ENCODE measurements at regions not wholly inside any gene's neighbourhood (a gene's known extent, or its start where the extent isn't known, plus 50 kb on each side); places are given as distances from the start of the nearest gene placed in this dataset.

DNA sequence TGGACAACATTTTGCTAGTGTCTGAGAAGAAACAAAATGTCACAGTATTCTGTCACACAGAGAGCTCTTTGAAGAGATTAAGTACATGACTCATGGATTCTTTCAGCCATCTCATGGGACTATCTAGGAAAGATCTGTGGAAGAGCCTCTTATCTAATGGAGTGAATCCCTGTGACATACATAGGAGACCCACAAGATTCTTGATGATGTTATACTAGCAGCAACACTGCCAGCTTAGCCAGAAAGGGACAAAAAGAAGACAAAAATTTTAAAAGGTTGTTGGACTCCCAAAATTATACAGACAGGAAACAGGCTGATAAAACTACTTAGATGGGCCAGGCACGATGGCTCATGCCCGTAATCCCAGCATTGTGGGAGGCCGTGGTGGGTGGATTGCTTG lies 143.3 kb upstream of the MGAT5 start:
- DNase-seq (ENCODE audit: low spot score) = no peak

DNA sequence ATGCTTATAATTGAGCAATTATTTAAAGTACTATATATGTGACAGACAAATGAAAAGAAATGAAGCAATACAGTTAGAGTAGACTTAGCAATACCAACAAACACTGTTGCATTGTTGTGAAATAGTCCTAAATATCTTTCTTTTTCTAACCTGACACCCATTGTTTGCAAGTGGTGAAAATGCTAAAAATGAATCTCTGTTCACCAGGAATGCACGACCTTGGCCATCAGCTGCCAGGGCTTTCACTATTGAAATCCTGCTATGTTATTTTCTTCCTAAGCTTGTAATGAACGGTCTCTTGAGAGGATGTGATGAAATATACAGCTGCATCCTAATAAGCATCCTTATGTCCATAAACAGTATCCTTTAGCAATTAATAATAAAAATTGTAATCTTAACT lies 136.2 kb upstream of the MGAT5 start:
- no peak for DNase-seq (ENCODE audit: low spot score)

DNA sequence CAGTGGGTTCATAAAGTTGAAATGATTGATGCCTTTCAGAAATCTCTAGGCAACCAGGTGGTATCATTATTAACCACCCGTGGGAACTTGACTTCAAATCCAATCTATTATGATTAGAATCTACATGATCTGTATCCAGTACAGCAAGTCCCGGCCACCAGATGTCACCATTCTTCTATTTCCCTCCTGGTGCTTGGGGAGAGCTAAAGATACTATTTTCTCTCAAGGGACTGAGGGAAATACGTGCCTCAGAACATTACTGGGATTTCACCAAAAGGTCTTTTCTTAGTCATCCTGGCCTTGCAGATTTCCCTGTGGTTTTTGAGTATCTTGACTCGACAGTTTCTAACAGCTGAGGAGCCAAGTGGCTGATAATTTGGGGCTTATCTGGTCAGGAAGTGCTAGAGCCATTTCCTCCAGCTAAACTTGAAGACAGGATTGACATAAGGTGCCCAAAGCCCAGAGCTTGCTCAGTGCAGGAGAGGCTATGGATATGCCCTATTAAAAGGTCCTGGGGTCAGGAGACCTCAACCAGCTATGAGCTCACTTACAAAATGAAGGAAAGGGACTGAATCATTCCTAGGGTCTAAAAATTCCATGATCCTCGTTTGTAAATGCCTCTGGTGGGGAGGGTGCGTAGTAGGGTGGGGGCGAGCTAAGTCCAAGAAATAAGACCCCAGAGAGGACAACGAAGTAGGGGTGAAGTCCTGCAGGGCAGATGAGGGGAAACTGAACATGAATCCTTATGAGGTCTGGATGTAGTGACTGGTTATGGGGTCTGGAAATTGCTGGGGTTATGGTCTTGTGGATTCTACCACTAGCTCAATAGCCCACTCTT lies 135.4 kb upstream of the MGAT5 start:
- DNase-seq (ENCODE audit: low spot score) = no peak

DNA sequence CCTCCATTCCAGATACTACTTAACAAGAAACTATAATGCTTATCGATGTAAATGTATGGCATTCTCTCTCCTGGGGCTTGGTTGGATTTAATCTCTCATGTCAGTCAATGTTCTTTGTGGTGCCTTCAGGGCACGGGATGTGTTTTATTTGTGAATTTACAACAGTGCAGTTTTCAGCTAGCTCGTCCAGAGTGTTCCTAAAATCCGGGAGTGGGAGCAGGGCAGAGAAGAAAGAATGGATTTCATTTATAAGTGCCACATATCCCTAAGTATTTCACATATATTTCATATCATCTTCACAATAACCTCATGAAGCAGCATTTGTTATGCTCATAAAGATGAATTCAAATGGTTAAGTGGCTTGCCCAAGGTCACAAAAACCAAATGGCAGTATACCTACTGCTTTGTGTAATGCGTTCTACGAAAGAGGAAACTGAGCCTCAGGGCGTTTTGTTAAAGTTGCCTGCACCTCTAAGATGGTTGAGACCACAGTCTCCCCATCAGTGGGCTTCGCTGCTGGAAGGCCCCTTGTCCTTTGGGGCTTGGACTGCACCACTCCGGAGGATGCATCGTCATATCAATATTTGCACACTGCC lies 134.7 kb upstream of the MGAT5 start:
- DNase-seq (ENCODE audit: low spot score) = no peak

DNA sequence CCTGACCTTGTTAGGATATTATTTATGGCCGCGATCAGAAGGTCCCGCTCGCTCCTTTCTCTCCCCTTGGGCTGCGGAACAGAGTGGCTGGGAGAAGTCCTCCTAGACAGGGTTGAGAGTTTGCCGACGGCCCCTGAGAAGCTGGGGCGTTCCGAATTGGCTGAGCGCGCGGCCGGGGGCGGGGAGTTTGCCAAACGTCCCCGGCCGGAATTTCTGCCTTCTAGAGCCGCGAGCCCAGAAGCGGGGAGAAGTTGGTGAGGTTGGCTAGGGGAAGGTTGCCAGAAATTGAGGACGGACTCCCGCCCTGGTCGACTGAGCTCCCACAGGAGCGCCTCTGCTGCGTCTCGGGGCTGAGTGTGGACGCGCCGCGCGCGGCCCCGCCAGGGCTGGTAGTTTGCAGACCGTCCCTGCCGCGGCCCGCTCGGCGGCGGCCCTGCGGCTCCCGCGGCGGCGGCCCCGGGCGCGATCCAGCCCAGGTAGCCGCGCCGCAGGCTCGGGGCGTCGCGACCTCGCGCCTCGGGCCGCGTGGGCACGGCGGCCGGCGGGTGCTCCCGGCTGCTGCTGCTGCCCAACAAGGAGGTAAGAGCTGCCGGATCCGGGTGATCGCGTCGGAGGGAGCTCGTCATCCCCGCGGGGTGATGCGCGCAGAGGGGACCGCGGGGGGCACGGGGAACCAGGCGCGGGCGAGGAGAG lies 134.0 kb upstream of the MGAT5 start:
- peak; percentile 95 for DNase-seq (ENCODE audit: low spot score)

DNA sequence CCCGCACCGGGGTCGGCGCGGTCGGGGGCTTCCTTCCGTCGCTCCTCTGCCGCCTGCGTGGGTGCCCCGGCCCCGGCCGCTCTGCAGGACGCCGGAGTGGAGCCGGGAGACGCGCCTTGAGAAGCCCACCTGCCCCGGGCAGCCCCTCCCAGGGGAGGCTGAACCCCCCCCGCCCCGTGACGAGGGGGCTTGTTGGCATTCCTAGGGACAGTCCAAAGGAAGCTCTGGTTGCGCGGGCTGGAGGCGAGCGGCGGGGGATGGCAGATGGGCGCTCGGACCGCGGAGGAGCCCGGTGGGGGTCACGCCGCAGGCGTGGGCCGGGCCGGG lies 133.5 kb upstream of the MGAT5 start:
- DNase-seq (ENCODE audit: low spot score) = no peak

DNA sequence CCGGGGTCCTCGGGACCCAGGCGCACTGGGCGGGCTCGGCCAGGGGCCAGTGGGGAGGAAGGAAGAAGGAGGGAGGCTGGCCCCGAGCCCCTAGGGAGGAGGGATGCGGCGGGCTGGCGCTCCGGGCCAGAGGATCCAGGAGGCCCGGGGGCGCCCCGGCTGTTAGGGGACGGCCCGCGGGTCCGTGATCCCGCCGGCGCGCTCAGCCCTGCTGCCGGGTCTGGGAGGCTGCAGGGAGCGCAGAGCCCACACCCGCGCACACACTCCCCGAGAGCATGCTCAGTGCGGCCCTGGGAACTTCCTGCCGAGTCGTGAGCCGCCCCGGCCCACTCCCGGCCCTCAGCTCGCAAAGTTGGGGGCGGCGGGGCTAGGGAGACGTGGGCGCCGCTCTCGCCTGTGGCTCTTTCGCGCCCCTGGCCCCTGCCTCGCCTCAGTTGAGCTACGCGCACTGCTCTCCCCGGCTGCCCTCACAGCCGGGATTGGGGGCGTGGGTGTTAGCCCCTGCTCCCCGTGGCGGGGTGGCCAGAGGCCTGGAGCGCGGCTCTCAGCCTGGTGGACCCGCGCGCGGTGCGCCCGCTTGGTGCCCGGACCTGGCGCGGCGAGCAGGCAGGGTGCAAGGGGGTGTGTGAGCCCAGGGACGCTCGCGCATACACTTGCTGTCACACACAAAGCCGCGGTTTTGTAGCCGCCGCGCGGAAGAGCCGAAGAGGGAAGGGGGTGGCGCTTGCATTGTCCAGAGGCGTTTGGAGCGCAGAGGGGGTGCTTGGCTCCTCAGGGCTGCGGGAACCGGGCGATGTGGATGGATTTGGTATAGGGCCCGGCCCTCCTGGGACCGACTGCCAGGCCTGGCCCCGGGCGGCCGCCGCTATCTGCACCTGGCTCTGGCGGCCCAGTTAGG lies 132.9 kb upstream of the MGAT5 start:
- DNase-seq (ENCODE audit: low spot score) = no peak

DNA sequence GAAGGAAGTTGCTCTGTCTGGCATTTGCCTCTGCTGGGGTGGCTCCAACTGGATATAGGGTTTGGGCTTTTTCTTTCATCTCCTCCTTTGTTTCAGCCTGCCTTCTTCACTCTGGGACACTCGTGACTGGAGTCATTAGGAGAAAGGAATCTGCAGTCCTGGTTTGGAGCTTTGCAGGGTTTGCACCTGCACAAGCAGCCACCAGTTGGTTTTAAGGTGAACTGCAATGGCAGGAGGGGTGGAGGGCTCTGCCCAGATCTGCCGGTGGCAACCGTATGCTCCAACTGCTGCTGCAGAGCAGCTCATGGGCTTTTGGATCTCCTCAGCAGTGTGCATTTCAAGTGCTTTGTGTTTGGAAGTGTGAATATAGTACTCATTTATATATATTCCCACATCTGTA lies 131.3 kb upstream of the MGAT5 start:
- DNase-seq (ENCODE audit: low spot score) = no peak

DNA sequence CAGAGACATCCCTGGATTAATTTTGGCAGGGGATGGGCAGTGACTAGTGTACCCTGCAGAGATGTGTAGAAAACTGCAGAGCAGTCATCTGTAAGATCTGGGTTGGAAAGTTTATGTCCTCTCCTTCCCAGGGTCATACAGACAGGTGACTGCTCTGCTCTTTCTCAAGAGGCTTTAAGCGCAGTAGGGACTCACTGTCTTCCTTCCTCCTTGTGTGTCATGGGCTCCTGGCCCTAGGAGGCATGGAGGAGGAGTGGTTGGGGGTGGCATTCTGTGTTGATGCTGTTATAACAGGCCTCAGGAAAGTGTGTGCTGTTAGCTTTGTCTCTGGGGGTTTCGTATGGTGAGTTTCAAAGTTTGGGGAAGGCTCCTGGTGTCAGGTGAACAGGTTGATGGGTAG lies 130.5 kb upstream of the MGAT5 start:
- no peak for DNase-seq (ENCODE audit: low spot score)

DNA sequence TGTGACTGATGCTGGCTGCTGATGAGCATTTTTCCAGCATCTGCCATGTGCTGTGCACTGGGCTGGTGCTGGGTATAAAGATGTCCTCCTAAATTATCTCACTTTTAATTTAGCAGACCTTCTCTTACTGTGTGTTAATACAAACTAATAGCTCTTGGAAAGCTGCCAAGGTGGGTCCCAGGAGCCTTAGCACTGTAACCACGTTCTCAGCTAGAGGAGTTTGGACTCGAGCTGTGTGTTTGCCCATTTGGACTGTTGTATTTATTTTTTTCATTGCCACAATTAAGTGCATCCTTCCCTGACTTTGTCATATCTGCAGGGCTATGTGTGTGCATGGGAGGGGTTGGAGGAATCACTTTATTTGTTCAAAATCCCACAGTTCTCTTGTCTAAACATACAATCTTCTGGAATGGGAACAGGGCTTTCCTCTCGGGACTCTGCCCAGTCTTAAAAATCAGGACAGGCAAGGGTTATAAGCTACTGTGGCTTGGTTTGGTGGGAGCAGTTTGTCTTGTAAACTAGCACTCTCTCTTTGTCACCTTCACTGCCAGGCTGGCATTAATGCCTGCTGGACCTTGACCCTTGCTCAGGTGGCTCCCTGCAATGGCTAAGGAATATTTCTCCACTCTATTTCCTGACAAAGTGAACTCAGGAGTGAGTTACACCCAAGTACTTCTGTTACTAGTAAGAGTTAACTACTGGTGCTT lies 129.7 kb upstream of the MGAT5 start:
- DNase-seq (ENCODE audit: low spot score) = no peak

DNA sequence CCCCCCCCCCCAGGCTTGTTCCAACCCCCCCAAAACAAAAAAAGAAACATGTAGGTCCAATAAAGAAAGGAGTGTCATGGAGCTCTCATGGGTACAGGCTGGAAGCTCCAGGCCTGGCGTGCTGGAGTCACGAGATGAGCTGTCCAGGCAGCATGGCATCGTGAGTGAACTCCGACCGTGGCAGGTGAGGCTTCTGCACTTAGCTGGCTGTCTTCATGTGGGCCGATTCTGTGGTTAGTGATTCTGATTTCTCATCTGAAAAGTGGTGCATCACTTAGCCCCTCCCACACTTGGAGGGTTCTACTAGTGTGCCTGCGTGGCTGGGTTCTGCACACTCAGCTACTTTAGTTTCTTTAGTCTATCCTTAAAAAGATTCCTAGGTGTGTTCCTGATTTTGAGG lies 126.4 kb upstream of the MGAT5 start:
- no peak for DNase-seq (ENCODE audit: low spot score)

DNA sequence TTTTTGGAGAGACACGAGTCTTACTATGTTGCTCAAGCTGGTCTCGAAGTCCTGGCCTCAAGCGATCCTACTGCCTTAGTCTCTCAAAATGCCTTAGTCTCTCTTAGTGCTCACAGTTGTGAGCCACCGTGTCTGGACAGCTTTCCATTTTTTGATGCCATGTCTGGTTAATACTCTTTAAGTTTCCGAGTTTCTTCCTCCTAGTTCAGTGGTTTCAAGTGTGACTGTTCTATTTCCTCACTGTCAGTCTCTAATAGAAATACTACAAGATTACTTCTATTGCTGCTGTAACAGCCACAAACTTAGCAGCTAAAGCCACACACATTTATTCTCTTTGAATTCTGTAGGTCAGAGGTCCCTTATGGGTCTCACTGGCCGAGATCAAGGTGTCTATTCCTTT lies 125.1 kb upstream of the MGAT5 start:
- DNase-seq (ENCODE audit: low spot score) = no peak

DNA sequence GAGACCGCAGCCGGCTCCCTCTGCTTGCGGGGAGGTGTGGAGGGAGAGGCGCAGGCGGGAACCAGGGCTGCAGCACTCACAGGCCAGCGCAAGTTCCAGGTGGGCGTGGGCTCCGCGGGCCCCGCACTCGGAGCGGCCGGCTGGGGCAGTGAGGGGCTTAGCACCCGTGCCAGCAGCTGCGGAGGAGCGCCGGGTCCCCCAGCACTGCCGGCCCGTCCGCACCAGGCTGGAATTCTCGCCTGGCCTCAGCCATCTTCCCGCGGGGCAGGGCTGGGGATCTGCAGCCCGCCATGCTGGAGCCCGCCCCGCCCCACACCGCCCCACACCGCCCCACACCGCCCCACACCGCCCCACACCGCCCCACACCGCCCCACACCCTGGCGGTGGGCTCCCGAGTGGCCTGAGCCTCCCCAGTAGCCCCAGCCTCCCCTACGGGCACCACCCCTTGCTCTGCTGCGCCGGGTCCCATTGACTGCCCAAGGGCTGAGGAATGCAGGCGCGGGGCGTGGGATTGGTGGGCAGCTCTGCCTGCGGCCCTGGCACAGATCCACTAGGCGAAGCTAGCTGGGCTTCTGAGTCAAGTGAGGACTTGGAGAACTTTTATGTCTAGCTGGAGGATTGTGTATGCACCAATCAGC lies 123.9 kb upstream of the MGAT5 start:
- no peak for DNase-seq (ENCODE audit: low spot score)

DNA sequence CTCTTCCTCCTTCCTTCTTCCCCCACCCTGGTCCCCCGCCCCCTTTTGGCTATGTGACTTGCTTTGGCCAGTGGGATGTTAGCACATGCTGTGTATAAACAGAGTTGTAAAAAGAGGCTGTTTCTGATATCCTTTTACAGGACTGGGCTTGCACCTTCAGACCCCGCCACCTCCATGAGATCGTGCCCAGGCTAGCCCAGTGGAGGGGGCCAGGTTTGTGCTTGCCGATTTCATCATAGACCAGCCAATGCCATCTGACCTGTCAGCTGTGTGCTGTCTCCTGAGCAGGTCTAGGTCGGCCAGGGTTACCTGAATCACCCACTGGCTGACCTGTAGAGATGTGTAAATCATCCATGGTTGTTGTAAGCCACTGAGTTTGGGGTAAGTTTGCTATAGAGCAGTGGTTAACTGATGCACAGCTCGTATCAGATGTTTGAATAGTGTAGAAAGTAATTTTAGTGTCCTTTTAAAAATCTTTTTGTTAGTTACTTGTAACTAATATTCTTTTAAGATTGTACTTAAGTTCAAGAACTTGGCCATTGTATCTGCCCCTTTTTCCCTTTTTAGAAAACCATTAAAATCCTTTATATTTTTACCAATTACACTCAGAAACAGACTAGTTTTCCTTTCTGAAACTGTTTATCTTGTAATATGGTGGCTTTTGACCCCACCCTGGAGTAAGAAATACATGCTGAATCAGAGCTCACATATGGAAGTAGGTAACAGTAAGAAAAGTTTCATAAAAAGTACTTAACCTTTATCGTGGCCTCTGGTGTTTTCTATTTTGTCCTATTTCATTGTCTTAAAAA lies 122.0 kb upstream of the MGAT5 start:
- no peak for DNase-seq (ENCODE audit: low spot score)

DNA sequence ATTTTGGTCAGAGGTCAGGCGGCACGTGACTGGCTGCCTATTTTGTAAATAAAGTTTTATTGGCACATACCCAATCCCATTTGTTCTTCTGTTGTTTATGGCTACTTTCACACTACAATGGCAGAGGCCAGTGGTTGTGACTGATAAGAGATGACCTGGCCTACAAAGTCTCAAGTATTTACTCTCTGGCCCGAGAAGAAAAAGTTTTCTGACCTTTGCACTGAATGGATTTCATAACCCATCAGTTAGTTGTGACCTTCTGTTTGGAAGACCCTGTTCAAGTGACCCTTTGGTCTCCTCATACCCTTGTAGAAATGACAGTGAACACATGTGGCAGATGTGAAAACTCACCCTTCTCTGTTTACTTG lies 121.4 kb upstream of the MGAT5 start:
- DNase-seq (ENCODE audit: low spot score) = no peak

DNA sequence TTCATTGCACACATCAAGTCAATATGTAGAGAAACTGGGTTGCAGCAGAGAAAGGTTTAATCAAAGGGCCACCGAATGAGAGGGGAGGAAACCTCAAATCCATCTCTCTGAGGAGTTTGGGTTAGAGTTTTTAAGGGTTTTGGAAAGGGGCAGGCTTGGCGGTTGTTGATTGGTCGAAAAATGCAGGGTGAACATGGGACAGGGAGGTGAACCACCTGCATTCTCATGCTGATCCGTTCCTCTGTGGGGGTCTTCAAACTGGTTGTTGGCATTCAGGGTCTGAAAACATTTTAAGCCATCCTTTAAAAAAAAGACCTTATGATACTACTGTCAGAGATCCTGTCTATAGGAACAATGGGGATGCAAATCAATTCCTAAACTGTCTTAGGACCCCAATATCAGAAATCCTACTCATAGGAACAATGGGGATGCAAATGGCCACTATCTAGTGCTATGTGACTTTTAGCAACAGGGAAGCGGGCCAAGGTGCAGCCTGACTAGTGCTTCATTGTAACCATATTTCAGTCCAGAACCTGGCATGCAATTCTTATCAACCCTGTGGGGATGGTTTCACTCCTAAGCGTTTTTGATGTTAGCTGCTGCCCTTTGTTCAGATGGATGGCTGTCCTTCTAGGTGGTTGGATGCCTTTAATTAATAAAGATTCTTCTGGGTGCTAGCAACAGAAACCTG lies 120.1 kb upstream of the MGAT5 start:
- no peak for DNase-seq (ENCODE audit: low spot score)

DNA sequence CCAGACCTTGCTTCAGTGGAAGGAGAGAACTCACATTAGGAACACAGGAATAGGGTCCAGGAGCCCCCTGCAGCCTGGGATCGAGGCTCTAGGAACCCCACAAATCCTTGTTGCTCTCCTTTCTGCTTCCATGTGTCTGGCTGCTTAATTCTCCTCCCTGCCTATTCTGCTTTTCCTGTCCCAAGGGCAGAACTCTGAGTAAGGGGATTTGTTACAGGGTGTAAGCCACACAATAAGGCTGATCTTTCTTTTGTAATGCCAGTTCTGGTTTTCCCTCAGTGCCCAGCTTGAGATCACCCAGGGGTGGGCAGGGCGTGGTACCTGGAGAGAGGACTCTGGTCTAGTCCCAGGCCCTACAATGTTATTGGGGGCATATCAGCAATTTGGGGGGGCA lies 119.6 kb upstream of the MGAT5 start:
- no peak for DNase-seq (ENCODE audit: low spot score)

DNA sequence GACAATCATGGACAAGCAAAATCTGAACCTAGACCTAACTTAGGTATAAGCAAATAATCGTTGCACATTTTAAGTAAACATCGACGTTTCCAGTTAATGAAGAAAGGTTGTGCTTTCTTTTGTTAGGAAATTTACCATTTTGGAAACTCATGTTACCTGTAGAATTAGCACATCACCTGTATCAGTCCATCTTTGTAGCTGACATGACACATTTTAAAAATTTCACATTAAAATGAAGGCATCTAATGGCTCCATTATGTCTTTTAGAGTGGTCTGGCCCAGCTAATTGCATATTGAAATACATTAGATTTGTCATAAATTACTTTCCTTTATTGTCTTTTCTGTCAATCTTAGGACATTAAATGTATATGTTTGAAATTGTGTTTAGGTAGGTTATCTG lies 119.0 kb upstream of the MGAT5 start:
- no peak for DNase-seq (ENCODE audit: low spot score)

DNA sequence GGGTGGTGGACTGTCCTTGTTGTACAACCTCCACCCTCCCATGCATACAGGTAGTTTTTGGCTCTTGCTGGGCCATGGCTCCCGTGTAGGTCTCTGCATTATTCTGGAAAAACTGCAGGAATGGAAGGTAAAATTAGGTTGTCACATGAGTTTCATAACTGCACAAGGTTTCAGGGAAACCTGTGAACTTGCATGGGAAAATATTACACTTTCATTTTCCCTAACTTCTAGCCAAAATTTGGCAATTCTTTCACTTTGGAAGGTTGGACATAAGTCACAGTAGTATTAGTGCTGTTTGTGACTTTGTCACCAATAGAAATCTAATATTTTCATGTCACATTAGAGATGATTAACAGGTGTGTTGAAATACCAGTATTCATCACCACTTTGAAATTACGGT lies 118.1 kb upstream of the MGAT5 start:
- DNase-seq (ENCODE audit: low spot score) = no peak

Measured in mesenteric fat pad (tissue), 1 donor.